SU-DHL-6 (cell line): ENCODE measurements at regions not wholly inside any gene's neighbourhood (a gene's known extent, or its start where the extent isn't known, plus 50 kb on each side); places are given as distances from the start of the nearest gene placed in this dataset.

Experiments used
- H2AFZ ChIP-seq: fragments of 200-600 bp; sonication (generic); 2 replicates; pipeline ENCODE4 v1.6.1; 2014; ENCODE audit warnings: low read depth, mild to moderate bottlenecking, moderate library complexity, mixed read lengths, antibody characterized with exemption, low read length; ENCODE audit not compliant: severe bottlenecking
- H3F3A ChIP-seq: fragments of 200-600 bp; shearing (Covaris generic); 2 replicates; pipeline ENCODE4 v1.6.0; 2016; ENCODE audit warnings: antibody characterized with exemption, mild to moderate bottlenecking; ENCODE audit not compliant: insufficient read depth
- H3K27ac ChIP-seq: fragments of 200-600 bp; sonication (generic); 2 replicates; pipeline ENCODE4 v1.5.1; 2016; ENCODE audit warnings: low read depth, mild to moderate bottlenecking, low read length, moderate library complexity, mixed read lengths
- H3K27me3 ChIP-seq: fragments of 200-600 bp; sonication (generic), shearing (Covaris generic); 2 replicates; pipeline ENCODE4 v1.6.0; 2014; ENCODE audit warnings: mild to moderate bottlenecking, low read length
- H3K36me3 ChIP-seq: fragments of 200-600 bp; sonication (generic); 2 replicates; pipeline ENCODE4 v1.6.1; 2014; ENCODE audit warnings: mild to moderate bottlenecking, low read length, mixed read lengths
- H3K4me2 ChIP-seq: fragments of 300-600, 200-600 bp; shearing (Covaris generic), sonication (generic); 2 replicates; pipeline ENCODE4 v1.6.0; 2014; ENCODE audit warnings: low read length, low read depth, mild to moderate bottlenecking; ENCODE audit not compliant: poor library complexity, severe bottlenecking
- H3K4me3 ChIP-seq: fragments of 200-600 bp; sonication (generic); 2 replicates; pipeline ENCODE4 v1.5.1; 2014; ENCODE audit warnings: antibody characterized with exemption, low read length, mild to moderate bottlenecking, mixed read lengths; ENCODE audit not compliant: insufficient read depth, poor library complexity, severe bottlenecking
- H3K79me2 ChIP-seq: fragments of 200-600 bp; sonication (generic); 2 replicates; pipeline ENCODE4 v1.6.1; 2014; ENCODE audit warnings: mild to moderate bottlenecking, low read length, moderate library complexity; ENCODE audit not compliant: insufficient read depth
- H3K9ac ChIP-seq: fragments of 200-600 bp; sonication (generic); 2 replicates; pipeline ENCODE4 v1.7.0; 2014; ENCODE audit warnings: mild to moderate bottlenecking, low read length
- H3K9me2 ChIP-seq: fragments of 200-600 bp; sonication (generic); replicated peaks from 2 replicates; pipeline ENCODE4 v1.6.1; 2014; ENCODE audit warnings: low read length; ENCODE audit not compliant: insufficient read depth
- H3K9me3 ChIP-seq: fragments of 200-600 bp; sonication (generic); 2 replicates; pipeline ENCODE4 v1.6.1; 2014; ENCODE audit warnings: low read length, mixed read lengths; ENCODE audit not compliant: insufficient read depth
- H4K20me1 ChIP-seq: fragments of 200-600 bp; sonication (generic); 2 replicates; pipeline ENCODE4 v1.6.1; 2014; ENCODE audit warnings: low read depth, mild to moderate bottlenecking, antibody characterized with exemption, low read length, moderate library complexity, mixed read lengths
- CTCF ChIP-seq: fragments of 200-600 bp; sonication (generic); IDR thresholded peaks from one replicate; pipeline ENCODE4 v1.5.1; 2017; ENCODE audit warnings: antibody characterized with exemption, mild to moderate bottlenecking, low read length, moderate library complexity; ENCODE audit not compliant: insufficient read depth, poor library complexity, severe bottlenecking
- EZH2phosphoT487 ChIP-seq: fragments of 200-600 bp; sonication (generic), shearing (Covaris generic); conservative IDR thresholded peaks from 2 replicates; pipeline ENCODE4 v1.6.1; 2018; ENCODE audit warnings: mild to moderate bottlenecking, antibody characterized with exemption, low read length, moderate library complexity, mixed read lengths

DNA sequence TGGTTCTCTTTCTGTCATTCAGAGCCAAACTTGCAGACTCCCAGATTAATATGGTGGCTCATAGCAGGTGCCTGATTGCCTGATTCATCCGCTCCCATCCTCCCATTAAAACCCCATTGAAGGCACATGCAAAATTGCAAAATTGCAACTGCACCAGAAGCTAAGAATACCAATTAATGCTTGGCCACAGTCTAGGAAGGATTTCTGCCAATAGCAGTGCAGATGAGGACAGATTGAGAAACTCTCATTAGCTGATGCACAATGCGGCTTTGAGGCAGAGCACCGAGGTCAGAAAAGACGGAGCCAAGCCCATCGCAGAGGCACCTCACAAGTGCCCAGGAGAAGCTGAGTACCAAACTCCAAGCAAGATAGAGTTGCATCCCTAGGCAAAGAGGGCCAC, 172.8 kb downstream of the ARL4C start:
- no peak overlapping the region for H3K4me2 ChIP-seq
- no peak for TF ChIP-seq CTCF
- no peak for TF ChIP-seq EZH2phosphoT487
- H3F3A ChIP-seq: no peaks in the 10 kb centered on the region
- no peaks in the 10 kb centered on the region for H3K9me2 ChIP-seq
- H3K9ac ChIP-seq: no peak overlapping the region
- H3K4me3 ChIP-seq: no peak overlapping the region
- H3K9me3 ChIP-seq: no peaks in the 10 kb centered on the region
- H4K20me1 ChIP-seq: no peaks in the 10 kb centered on the region
- H2AFZ ChIP-seq: peak overlapping the region; percentile 68
- H3K79me2 ChIP-seq: no peaks in the 10 kb centered on the region
- no peaks in the 10 kb centered on the region for H3K36me3 ChIP-seq
- H3K27ac ChIP-seq: no peak overlapping the region
- no peaks in the 10 kb centered on the region; the same call in 1 of the 2 replicates for H3K27me3 ChIP-seq

GRCh38 chr2:234322766-234323465, 174.0 kb downstream of the ARL4C start:
- H3K27me3 ChIP-seq: no peaks in the 10 kb centered on the region; the same call in 1 of the 2 replicates
- H3K27ac ChIP-seq: no peak overlapping the region
- TF ChIP-seq EZH2phosphoT487 (no peak), CTCF (no peak)
- no peaks in the 10 kb centered on the region for H3K79me2 ChIP-seq
- H4K20me1 ChIP-seq: no peaks in the 10 kb centered on the region
- no peak overlapping the region for H3K4me2 ChIP-seq
- H2AFZ ChIP-seq: no peak overlapping the region
- H3K9me2 ChIP-seq: no peaks in the 10 kb centered on the region
- no peak overlapping the region for H3K9ac ChIP-seq
- H3K9me3 ChIP-seq: no peaks in the 10 kb centered on the region
- no peaks in the 10 kb centered on the region for H3F3A ChIP-seq
- H3K36me3 ChIP-seq: no peaks in the 10 kb centered on the region
- H3K4me3 ChIP-seq: no peak overlapping the region

GRCh38 chr2:234320066-234320465, 176.8 kb downstream of the ARL4C start:
- Histone ChIP-seq H3K27ac (no peak overlapping the region), H3K9me3 (no peaks in the 10 kb centered on the region), H3K79me2 (no peaks in the 10 kb centered on the region), H3K4me2 (no peak overlapping the region), H3K9me2 (no peaks in the 10 kb centered on the region), H3K4me3 (no peak overlapping the region), H3K36me3 (no peaks in the 10 kb centered on the region), H3K9ac (no peak overlapping the region), H3F3A (no peaks in the 10 kb centered on the region), H2AFZ (no peak overlapping the region), H3K27me3 (no peaks in the 10 kb centered on the region; the same call in 1 of the 2 replicates), H4K20me1 (no peaks in the 10 kb centered on the region)
- TF ChIP-seq EZH2phosphoT487: no peak
- no peak for TF ChIP-seq CTCF
